Breast epithelium (tissue), 3 donors: ENCODE measurements at regions not wholly inside any gene's neighbourhood (a gene's known extent, or its start where the extent isn't known, plus 50 kb on each side); places are given as distances from the start of the nearest gene placed in this dataset.

Source experiments
- POLR2A ChIP-seq: fragments of 450-650 bp; IDR thresholded peaks from one replicate; pipeline ENCODE4 v1.6.1; 2016; ENCODE audit warnings: antibody characterized with exemption, mild to moderate bottlenecking, moderate library complexity
- POLR2AphosphoS5 ChIP-seq, 3 donors: sonication (generic); formaldehyde crosslinking; IDR thresholded peaks; one replicate each; pipeline ENCODE4 v1.6.1; 2017; ENCODE audit warnings: antibody characterized with exemption in 3 of 3
- TF ChIP-seq, protein P1 (sequence below), 3 donors: fragments of 450-650 bp; IDR thresholded peaks; one replicate each; pipeline ENCODE4 v1.5.1; 2016 to 2017; ENCODE audit warnings: antibody characterized with exemption in 3 of 3, mild to moderate bottlenecking in 3 of 3, moderate library complexity in 3 of 3

DNA sequence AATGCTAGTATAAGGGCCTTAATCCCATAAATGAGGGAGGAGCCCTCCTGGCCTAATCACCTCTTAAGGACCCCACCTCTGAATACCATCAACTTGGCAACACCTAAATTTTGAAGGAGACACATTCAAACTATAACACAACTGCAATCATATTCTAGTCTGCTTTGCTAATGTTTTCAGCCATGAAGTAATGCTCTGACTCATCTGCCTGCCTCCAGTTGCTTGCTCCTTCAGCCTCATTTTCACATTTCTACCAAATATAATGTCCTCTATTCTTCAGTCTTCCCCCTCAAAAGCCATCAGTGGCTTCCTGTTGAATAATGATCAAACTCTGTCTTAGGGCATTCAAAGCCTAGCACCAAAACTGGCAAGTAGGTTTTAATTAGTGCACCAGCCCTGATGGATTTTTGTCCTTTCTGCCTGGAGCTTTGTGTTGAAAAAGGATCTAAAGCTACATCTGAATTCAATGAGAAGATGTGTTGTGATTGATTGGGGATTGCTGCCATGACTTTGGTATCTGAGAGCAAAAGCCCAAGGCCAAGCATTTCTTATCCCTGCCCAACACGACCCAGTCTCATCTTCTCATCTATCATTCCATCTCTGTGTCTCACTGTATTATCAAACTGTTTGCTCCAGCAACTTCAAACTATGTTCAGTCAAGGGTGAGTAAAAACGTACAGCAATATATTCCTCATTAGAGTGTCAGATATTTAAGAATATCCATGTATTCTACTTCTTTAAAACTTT is 140.8 kb upstream of the ELAC2 start:
- TF ChIP-seq, protein P1, sequence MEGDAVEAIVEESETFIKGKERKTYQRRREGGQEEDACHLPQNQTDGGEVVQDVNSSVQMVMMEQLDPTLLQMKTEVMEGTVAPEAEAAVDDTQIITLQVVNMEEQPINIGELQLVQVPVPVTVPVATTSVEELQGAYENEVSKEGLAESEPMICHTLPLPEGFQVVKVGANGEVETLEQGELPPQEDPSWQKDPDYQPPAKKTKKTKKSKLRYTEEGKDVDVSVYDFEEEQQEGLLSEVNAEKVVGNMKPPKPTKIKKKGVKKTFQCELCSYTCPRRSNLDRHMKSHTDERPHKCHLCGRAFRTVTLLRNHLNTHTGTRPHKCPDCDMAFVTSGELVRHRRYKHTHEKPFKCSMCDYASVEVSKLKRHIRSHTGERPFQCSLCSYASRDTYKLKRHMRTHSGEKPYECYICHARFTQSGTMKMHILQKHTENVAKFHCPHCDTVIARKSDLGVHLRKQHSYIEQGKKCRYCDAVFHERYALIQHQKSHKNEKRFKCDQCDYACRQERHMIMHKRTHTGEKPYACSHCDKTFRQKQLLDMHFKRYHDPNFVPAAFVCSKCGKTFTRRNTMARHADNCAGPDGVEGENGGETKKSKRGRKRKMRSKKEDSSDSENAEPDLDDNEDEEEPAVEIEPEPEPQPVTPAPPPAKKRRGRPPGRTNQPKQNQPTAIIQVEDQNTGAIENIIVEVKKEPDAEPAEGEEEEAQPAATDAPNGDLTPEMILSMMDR (IDR thresholded peaks at IDR 0.05) = no peak
- TF ChIP-seq POLR2A = no peak
- TF ChIP-seq POLR2AphosphoS5 (IDR thresholded peaks at IDR 0.05) = no peak
